C1 segment of cervical spinal cord (tissue), 14 donors: ENCODE measurements at regions not wholly inside any gene's neighbourhood (a gene's known extent, or its start where the extent isn't known, plus 50 kb on each side); places are given as distances from the start of the nearest gene placed in this dataset.

Source experiments
- DNase-seq, 14 donors: peaks; one replicate each; lab custom pipeline; 2025; lab: John Stamatoyannopoulos, UW

GRCh38 chr14:53550776-53551175 is 397.7 kb upstream of the DDHD1 start:
- DNase-seq, result no peak

GRCh38 chr14:53549956-53550355 is 396.8 kb upstream of the DDHD1 start:
- DNase-seq, result no peak

- no peak for DNase-seq
These were observed 394.5 kb upstream of the DDHD1 start for GRCh38 chr14:53547593-53547992.

GRCh38 chr14:53545217-53545616 is 392.1 kb upstream of the DDHD1 start:
- DNase-seq, result no peak

GRCh38 chr14:53542732-53543131 is 389.6 kb upstream of the DDHD1 start:
- peak in 1 of 14 donors; percentile 3 for DNase-seq

- no peak for DNase-seq
These were observed 388.3 kb upstream of the DDHD1 start for GRCh38 chr14:53541411-53541810.

- DNase-seq, result peak in 12 of 14 donors; percentile 8 to 68 (median 33)
These were observed 386.5 kb upstream of the DDHD1 start for GRCh38 chr14:53539489-53540126.

GRCh38 chr14:53538316-53538881 is 385.3 kb upstream of the DDHD1 start:
- no peak for DNase-seq

- no peak for DNase-seq
These were observed 384.5 kb upstream of the DDHD1 start for GRCh38 chr14:53537422-53538315.

- peak in 1 of 14 donors; percentile 47 for DNase-seq
These were observed 383.3 kb upstream of the DDHD1 start for GRCh38 chr14:53536446-53536845.

- DNase-seq, result no peak
These were observed 381.7 kb upstream of the DDHD1 start for GRCh38 chr14:53534841-53535240.

- no peak for DNase-seq
These were observed 380.4 kb upstream of the DDHD1 start for GRCh38 chr14:53533384-53533970.

- no peak for DNase-seq
These were observed 379.7 kb upstream of the DDHD1 start for GRCh38 chr14:53532853-53533252.

- no peak for DNase-seq
These were observed 378.6 kb upstream of the DDHD1 start for GRCh38 chr14:53531730-53532129.

- no peak for DNase-seq
These were observed 378.0 kb upstream of the DDHD1 start for GRCh38 chr14:53531156-53531555.

GRCh38 chr14:53529519-53529918 is 376.4 kb upstream of the DDHD1 start:
- DNase-seq, result no peak

- no peak for DNase-seq
These were observed 375.1 kb upstream of the DDHD1 start for GRCh38 chr14:53528185-53528671.

- DNase-seq, result no peak
These were observed 373.1 kb upstream of the DDHD1 start for GRCh38 chr14:53526200-53526599.

GRCh38 chr14:53525608-53526007 is 372.5 kb upstream of the DDHD1 start:
- DNase-seq, result no peak

GRCh38 chr14:53524391-53524790 is 371.3 kb upstream of the DDHD1 start:
- DNase-seq, result no peak

GRCh38 chr14:53523226-53523625 is 370.1 kb upstream of the DDHD1 start:
- no peak for DNase-seq
